K562 (cell line): ENCODE measurements at regions not wholly inside any gene's neighbourhood (a gene's known extent, or its start where the extent isn't known, plus 50 kb on each side); places are given as distances from the start of the nearest gene placed in this dataset.
A peak's percentile ranks its signal among the peaks of the same experiment; 100 is the strongest.

Experiments
- ATAC-seq: fragments of 200-7000 bp; cut with Tn5 transposase; 3 replicates; pipeline ENCODE4 v1.9.1; 2020; ENCODE audit warnings: moderate library complexity
- BruUV-seq: library from RNA; stranded (reverse); fragments of 400-500 nt; replicated peaks from 2 replicates; lab custom pipeline; 2021; lab: Mats Ljungman, UMichigan
- CTCF ChIA-PET: fragments of 300-600 bp; formaldehyde crosslinking; extraction: SDS; loops from one replicate; lab custom pipeline; 2021; ENCODE audit warnings: low intra/inter-chr PET ratio; lab: Yijun Ruan, JAX
- POLR2A ChIA-PET: fragments of 300-600, 350-650 bp; sonication (Branson Sonifier 250); formaldehyde crosslinking; extraction: SDS; loops from one replicate; lab custom pipeline; 2021; ENCODE audit warnings: antibody characterized with exemption, inconsistent platforms; lab: Yijun Ruan, JAX
- DNase-seq, 4 experiments: peaks; one replicate each; pipeline versions ENCODE4 v3.0.0 to v3.0.0-alpha.2; 2011 to 2018; ENCODE audit warnings: low spot score in 3 of 4, mixed read lengths in 3 of 4; ENCODE audit errors: extremely low read depth in 1 of 4
- FAIRE-seq: peaks from 2 replicates; lab custom pipeline; 2011; peaks lifted over from hg19 to GRCh38; lab: Jason Lieb, UNC
- H2AFZ ChIP-seq: 2 replicates; pipeline ENCODE4 v1.6.0; 2011; ENCODE audit warnings: low read depth, low read length, control low read depth, inconsistent platforms
- H3K27ac ChIP-seq: fragments of 200-600 bp; 3 replicates; pipeline ENCODE4 v1.8.0; 2011; ENCODE audit warnings: low read depth, mild to moderate bottlenecking, control low read depth, inconsistent platforms, low read length, moderate library complexity, mixed read lengths; ENCODE audit errors: extremely low read depth
- H3K27me3 ChIP-seq, 2 experiments: fragments of 300-600 bp in 1 of 2; 2 replicates in 1 of 2; 3 replicates in 1 of 2; pipeline versions ENCODE4 v1.6.0 to v1.8.0; 2011; ENCODE audit warnings: inconsistent platforms in 2 of 2, low read length in 2 of 2, mild to moderate bottlenecking in 1 of 2, mixed read lengths in 1 of 2, moderate library complexity in 1 of 2; ENCODE audit not compliant: control insufficient read depth in 2 of 2, insufficient read depth in 2 of 2
- H3K36me3 ChIP-seq: fragments of 300-600 bp; 3 replicates; pipeline ENCODE4 v1.8.0; 2011; ENCODE audit warnings: mild to moderate bottlenecking, low read length, inconsistent platforms; ENCODE audit not compliant: control insufficient read depth, insufficient read depth
- H3K4me1 ChIP-seq, 2 experiments: fragments of 200-600 bp in 1 of 2; replicated peaks in 1 of 2; 2 replicates in 1 of 2; 3 replicates in 1 of 2; pipeline versions ENCODE4 v1.5.1 to v1.8.0; 2011; ENCODE audit warnings: inconsistent platforms in 2 of 2, low read length in 2 of 2, mild to moderate bottlenecking in 1 of 2, mixed read lengths in 1 of 2, moderate library complexity in 1 of 2; ENCODE audit not compliant: control insufficient read depth in 2 of 2, insufficient read depth in 2 of 2
- H3K4me2 ChIP-seq: 2 replicates; pipeline ENCODE4 v1.6.1; 2011; ENCODE audit warnings: low read length, control low read depth, inconsistent platforms, mixed read lengths; ENCODE audit not compliant: insufficient read depth
- H3K4me3 ChIP-seq: fragments of 200-600 bp; sonication (generic), shearing (Covaris generic); 2 replicates; pipeline ENCODE4 v1.5.1; 2016; ENCODE audit warnings: control low read depth, inconsistent platforms
- H3K79me2 ChIP-seq: fragments of 200-600 bp; 3 replicates; pipeline ENCODE4 v1.8.0; 2011; ENCODE audit warnings: low read length, inconsistent platforms; ENCODE audit not compliant: control insufficient read depth, insufficient read depth
- H3K9ac ChIP-seq, 2 experiments: 2 replicates each; pipeline versions ENCODE4 v1.6.0 to v1.6.1; 2011; ENCODE audit warnings: low read depth in 2 of 2, low read length in 2 of 2, control low read depth in 1 of 2, inconsistent platforms in 1 of 2, mild to moderate bottlenecking in 1 of 2, mixed read lengths in 1 of 2; ENCODE audit not compliant: insufficient read depth in 1 of 2
- H3K9me1 ChIP-seq: one replicate; pipeline ENCODE4 v1.6.0; 2011; ENCODE audit warnings: inconsistent platforms, mild to moderate bottlenecking, low read length, moderate library complexity; ENCODE audit not compliant: control insufficient read depth, insufficient read depth
- H3K9me3 ChIP-seq: replicated peaks from 2 replicates; pipeline ENCODE4 v1.5.1; 2011; ENCODE audit warnings: low read depth, low read length, inconsistent platforms; ENCODE audit not compliant: control insufficient read depth, insufficient read depth
- H4K20me1 ChIP-seq: replicated peaks from 2 replicates; pipeline ENCODE4 v1.6.1; 2011; ENCODE audit warnings: low read length, inconsistent platforms, mixed read lengths; ENCODE audit not compliant: control insufficient read depth, insufficient read depth
- CBX3 ChIP-seq, 2 experiments: IDR thresholded peaks; 1 replicate in 1 of 2; 2 replicates in 1 of 2; pipeline ENCODE4 v1.6.1; 2012; ENCODE audit warnings: inconsistent platforms in 2 of 2, low read length in 2 of 2, borderline replicate concordance in 1 of 2, control low read depth in 1 of 2
- CEBPB ChIP-seq: fragments of 450-650 bp; IDR thresholded peaks from 2 replicates; pipeline ENCODE4 v1.6.1; 2016; ENCODE audit warnings: missing genetic modification characterization, missing compliant biosample characterization
- CEBPG ChIP-seq, 3 experiments: fragments of 200-800 bp in 1 of 3; sonication (Bioruptor generic) in 1 of 3; sonication (generic) in 1 of 3; formaldehyde crosslinking in 1 of 3; IDR thresholded peaks in 2 of 3; conservative IDR thresholded peaks in 1 of 3; 2 replicates each; pipeline versions ENCODE4 v1.6.1 to v1.8.0; 2016 to 2022; ENCODE audit warnings: missing compliant biosample characterization in 2 of 3, missing genetic modification characterization in 2 of 3, mild to moderate bottlenecking in 1 of 3, missing genetic modification reagents in 1 of 3
- HNRNPK ChIP-seq: fragments of 200-400 bp; formaldehyde crosslinking; IDR thresholded peaks from one replicate; pipeline ENCODE4 v1.6.1; 2018; ENCODE audit warnings: mild to moderate bottlenecking, low read depth, low read length; ENCODE audit not compliant: poor library complexity, severe bottlenecking
- MYBL2 ChIP-seq, 2 experiments: fragments of 450-650 bp in 1 of 2; sonication (generic) in 1 of 2; formaldehyde crosslinking in 1 of 2; IDR thresholded peaks; 2 replicates each; pipeline versions ENCODE4 v1.6.1 to v1.8.1; 2017 to 2022; ENCODE audit warnings: borderline replicate concordance in 1 of 2, inconsistent platforms in 1 of 2, low read depth in 1 of 2, mild to moderate bottlenecking in 1 of 2, missing genetic modification reagents in 1 of 2, moderate library complexity in 1 of 2
- NR3C1 ChIP-seq: sonication (generic); formaldehyde crosslinking; IDR thresholded peaks from 2 replicates; pipeline ENCODE4 v1.8.1; 2022; ENCODE audit warnings: missing genetic modification reagents
- PHF20 ChIP-seq: fragments of 450-650 bp; IDR thresholded peaks from 2 replicates; pipeline ENCODE4 v1.6.1; 2018; ENCODE audit not compliant: partially characterized antibody
- SAFB2 ChIP-seq: fragments of 200-400 bp; formaldehyde crosslinking; IDR thresholded peaks from 2 replicates; pipeline ENCODE4 v1.6.1; 2018; ENCODE audit warnings: borderline replicate concordance, low read length, low read depth, moderate library complexity; ENCODE audit not compliant: severe bottlenecking
- WGBS: fragments of 100-300 bp; shearing (Covaris generic); methylation state at CpG from one replicate; pipeline ENCODE4 v1.1.6; 2016; ENCODE audit warnings: low coverage, mixed read lengths; ENCODE audit not compliant: insufficient coverage; ENCODE audit errors: missing lambda C conversion rate; 5-methylcytosine and 5-hydroxymethylcytosine counted together
- in situ Hi-C: fragments of 300-500 bp; cut with MboI; formaldehyde crosslinking; loops from 4 replicates; pipeline ENCODE4 v1.15.0; 2018; ENCODE audit warnings: inconsistent platforms, mixed read lengths
- intact Hi-C: fragments of 100-400 bp; cut with micrococcal nuclease; formaldehyde crosslinking; loops from 2 replicates; pipeline ENCODE4 v1.14.2; 2022
- TF ChIP-seq, protein P1 (sequence below): sonication (generic); formaldehyde crosslinking; IDR thresholded peaks from 2 replicates; pipeline ENCODE4 v1.5.0; 2020; ENCODE audit warnings: missing genetic modification reagents
- TF ChIP-seq, protein P2 (sequence below): sonication (generic); formaldehyde crosslinking; IDR thresholded peaks from 2 replicates; pipeline ENCODE4 v1.8.1; 2023; ENCODE audit warnings: mild to moderate bottlenecking, missing genetic modification reagents
- TF ChIP-seq, protein P3 (sequence below): sonication (generic); formaldehyde crosslinking; IDR thresholded peaks from 2 replicates; pipeline ENCODE4 v1.9.0; 2022; ENCODE audit warnings: mild to moderate bottlenecking, missing genetic modification reagents
- TF ChIP-seq, protein P4 (sequence below), 2 experiments: fragments of 450-650 bp in 1 of 2; sonication (generic) in 1 of 2; formaldehyde crosslinking in 1 of 2; IDR thresholded peaks in 1 of 2; conservative IDR thresholded peaks in 1 of 2; 2 replicates each; pipeline versions ENCODE4 v1.6.1 to v1.8.1; 2016 to 2023; ENCODE audit warnings: mild to moderate bottlenecking in 2 of 2, moderate library complexity in 2 of 2, inconsistent platforms in 1 of 2, missing genetic modification reagents in 1 of 2
- TF ChIP-seq, protein P5 (sequence below): fragments of 250-450 bp; sonication (Bioruptor Pico); IDR thresholded peaks from 2 replicates; pipeline ENCODE4 v1.8.0; 2022; ENCODE audit warnings: moderate library complexity, mild to moderate bottlenecking, inconsistent platforms

DNA sequence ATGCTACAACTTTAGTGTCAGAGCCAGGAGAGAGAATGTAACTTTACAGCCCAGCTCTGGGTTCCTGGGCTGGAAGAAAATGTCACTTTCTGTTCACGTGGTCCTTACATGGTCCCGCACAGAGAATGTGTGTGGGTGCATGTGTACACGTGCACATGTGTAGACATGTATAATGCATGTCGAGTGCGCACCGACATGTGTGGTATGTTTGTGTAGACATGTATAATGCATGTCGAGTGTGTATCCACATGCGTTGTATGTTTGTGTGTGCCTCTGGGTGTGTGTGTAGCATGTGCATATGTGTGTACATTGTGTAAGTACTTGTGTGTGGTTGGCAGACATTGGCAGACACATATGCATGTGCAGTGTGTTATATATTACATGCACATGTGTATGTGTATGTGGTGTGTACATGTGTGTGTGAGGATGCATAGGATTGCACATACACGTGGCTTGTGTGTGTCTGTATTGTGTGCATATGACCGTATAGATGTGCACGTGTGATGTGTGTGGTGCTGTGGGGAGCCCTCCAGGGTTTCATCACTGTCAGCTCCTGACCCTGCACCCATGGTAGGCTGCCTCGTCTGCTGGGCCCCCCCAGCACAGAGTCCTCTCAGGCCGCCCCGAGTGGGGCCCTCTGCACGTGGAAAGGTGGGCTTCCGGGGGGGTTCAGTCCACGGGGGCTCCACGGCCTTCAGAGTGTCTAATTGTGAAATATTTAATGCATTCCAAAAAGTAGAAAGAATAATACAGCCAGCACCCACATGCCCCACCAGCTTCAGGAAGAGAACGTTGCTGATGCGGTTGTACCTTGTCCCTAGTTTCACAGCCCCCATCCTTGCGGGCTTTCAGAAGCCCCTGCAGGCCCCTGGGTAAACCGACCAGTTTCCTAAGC lies 214.2 kb upstream of the GSE1 start:
- DNase-seq (no peak), FAIRE-seq (no peak)
- 77% methylated on average over 22 of the region's 22 CpGs for WGBS

More for the DNA sequence above, 214.2 kb upstream of the GSE1 start:
- ATAC-seq: no peak
- TF ChIP-seq CEBPG (CRISPR knock-in tag; IDR thresholded peaks at IDR 0.05) (no peak), CEBPG (tag; conservative IDR thresholded peaks at IDR 0.05 in 1 of 2, IDR thresholded peaks at IDR 0.05 in 1 of 2) (no peak), CEBPB (no peak), MYBL2 (IDR thresholded peaks at IDR 0.05; ENCODE audit: low read depth) (no peak), MYBL2 (CRISPR knock-in tag; IDR thresholded peaks at IDR 0.05; ENCODE audit: borderline replicate concordance) (no peak), CBX3 (IDR thresholded peaks at IDR 0.05; ENCODE audit: borderline replicate concordance in 1 of 2, low read length in 2 of 2) (no peak), NR3C1 (no peak), SAFB2 (no peak), HNRNPK (no peak), PHF20 (peak; percentile 57)
- TF ChIP-seq, protein P1, sequence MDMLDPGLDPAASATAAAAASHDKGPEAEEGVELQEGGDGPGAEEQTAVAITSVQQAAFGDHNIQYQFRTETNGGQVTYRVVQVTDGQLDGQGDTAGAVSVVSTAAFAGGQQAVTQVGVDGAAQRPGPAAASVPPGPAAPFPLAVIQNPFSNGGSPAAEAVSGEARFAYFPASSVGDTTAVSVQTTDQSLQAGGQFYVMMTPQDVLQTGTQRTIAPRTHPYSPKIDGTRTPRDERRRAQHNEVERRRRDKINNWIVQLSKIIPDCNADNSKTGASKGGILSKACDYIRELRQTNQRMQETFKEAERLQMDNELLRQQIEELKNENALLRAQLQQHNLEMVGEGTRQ (CRISPR knock-in tag): no peak
- TF ChIP-seq, protein P2, sequence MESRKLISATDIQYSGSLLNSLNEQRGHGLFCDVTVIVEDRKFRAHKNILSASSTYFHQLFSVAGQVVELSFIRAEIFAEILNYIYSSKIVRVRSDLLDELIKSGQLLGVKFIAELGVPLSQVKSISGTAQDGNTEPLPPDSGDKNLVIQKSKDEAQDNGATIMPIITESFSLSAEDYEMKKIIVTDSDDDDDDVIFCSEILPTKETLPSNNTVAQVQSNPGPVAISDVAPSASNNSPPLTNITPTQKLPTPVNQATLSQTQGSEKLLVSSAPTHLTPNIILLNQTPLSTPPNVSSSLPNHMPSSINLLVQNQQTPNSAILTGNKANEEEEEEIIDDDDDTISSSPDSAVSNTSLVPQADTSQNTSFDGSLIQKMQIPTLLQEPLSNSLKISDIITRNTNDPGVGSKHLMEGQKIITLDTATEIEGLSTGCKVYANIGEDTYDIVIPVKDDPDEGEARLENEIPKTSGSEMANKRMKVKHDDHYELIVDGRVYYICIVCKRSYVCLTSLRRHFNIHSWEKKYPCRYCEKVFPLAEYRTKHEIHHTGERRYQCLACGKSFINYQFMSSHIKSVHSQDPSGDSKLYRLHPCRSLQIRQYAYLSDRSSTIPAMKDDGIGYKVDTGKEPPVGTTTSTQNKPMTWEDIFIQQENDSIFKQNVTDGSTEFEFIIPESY: 0 out of 2 replicates have a peak, but pooled peaks have one; percentile 15
- TF ChIP-seq, protein P3, sequence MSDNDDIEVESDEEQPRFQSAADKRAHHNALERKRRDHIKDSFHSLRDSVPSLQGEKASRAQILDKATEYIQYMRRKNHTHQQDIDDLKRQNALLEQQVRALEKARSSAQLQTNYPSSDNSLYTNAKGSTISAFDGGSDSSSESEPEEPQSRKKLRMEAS (CRISPR knock-in tag): peak; percentile 33; the same call in 1 of the 2 replicates
- TF ChIP-seq, protein P4, sequence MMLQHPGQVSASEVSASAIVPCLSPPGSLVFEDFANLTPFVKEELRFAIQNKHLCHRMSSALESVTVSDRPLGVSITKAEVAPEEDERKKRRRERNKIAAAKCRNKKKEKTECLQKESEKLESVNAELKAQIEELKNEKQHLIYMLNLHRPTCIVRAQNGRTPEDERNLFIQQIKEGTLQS (IDR thresholded peaks at IDR 0.05): no peak
- TF ChIP-seq, protein P4 (CRISPR knock-in tag; conservative IDR thresholded peaks at IDR 0.05): no peak
- TF ChIP-seq, protein P5, sequence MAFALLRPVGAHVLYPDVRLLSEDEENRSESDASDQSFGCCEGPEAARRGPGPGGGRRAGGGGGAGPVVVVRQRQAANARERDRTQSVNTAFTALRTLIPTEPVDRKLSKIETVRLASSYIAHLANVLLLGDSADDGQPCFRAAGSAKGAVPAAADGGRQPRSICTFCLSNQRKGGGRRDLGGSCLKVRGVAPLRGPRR: no peak
- ChIA-PET POLR2A (no interaction called here), CTCF (interaction anchor here (1.3 kb wide), 1 partner anchor 50 kb away, joined by 4 read pairs; no protein-coding TSS in a partner anchor)
- H3K9ac ChIP-seq: no peak overlapping the region
- no TSS peak for BruUV-seq
- H3K9me1 ChIP-seq: no peaks in the 10 kb centered on the region
- peaks cover 53 to 81% of the 10 kb centered on the region in 2 experiments for H3K4me1 ChIP-seq
- no peaks in the 10 kb centered on the region for H4K20me1 ChIP-seq
- H3K4me3 ChIP-seq: no peak overlapping the region
- H3K4me2 ChIP-seq: no peak overlapping the region
- no peaks in the 10 kb centered on the region for H3K27me3 ChIP-seq
- H3K36me3 ChIP-seq: no peaks in the 10 kb centered on the region; the same call in 2 of the 3 replicates
- H3K79me2 ChIP-seq: peaks cover 6% of the 10 kb centered on the region; the same call in 2 of the 3 replicates
- H3K9me3 ChIP-seq: peaks cover 9% of the 10 kb centered on the region
- in situ Hi-C loops (no loop called here), intact Hi-C loops (no loop called here)
- H3K27ac ChIP-seq: no peak overlapping the region
- no peak overlapping the region for H2AFZ ChIP-seq
